ENCODE measurements at regions not wholly inside any gene's neighbourhood (a gene's known extent, or its start where the extent isn't known, plus 50 kb on each side); places are given as distances from the start of the nearest gene placed in this dataset.
A peak's percentile ranks its signal among the peaks of the same experiment; 100 is the strongest.

- H3K27ac ChIP-seq (ENCODE audit: low read depth, low read length) = no peak overlapping the region
- H3K4me1 ChIP-seq (ENCODE audit: insufficient read depth, low read length) = no peaks in the 10 kb centered on the region
- H3K9me3 ChIP-seq (ENCODE audit: low read length) = no peaks in the 10 kb centered on the region
- Mint-ChIP-seq H3K9me3 (no peaks in the 10 kb centered on the region), H3K27me3 (peaks cover 6 to 18% of the 10 kb centered on the region in 2 donors), H3K27ac (no peak overlapping the region), H3K4me3 (no peak overlapping the region), H3K36me3 (no peaks in the 10 kb centered on the region), H3K4me1 (no peaks in the 10 kb centered on the region)
- no peaks in the 10 kb centered on the region for H3K27me3 ChIP-seq (ENCODE audit: insufficient read depth, low read length, poor library complexity, severe bottlenecking)
- H3K36me3 ChIP-seq (ENCODE audit: insufficient read depth, low read length) = no peaks in the 10 kb centered on the region
- CTCF ChIA-PET = no interaction called here
- no peak overlapping the region for H3K4me3 ChIP-seq (ENCODE audit: low read length)
- DNase-seq = peak in 1 of 5 donors; percentile 23
- POLR2A ChIA-PET = no interaction called here
Measured at GRCh38 chr22:49100773-49101172, 726.9 kb downstream of the BRD1 start.

GRCh38 chr22:49100316-49100715 lies 727.4 kb downstream of the BRD1 start:
- Histone ChIP-seq H3K4me1 (ENCODE audit: insufficient read depth, low read length) (no peaks in the 10 kb centered on the region), H3K4me3 (ENCODE audit: low read length) (no peak overlapping the region), H3K27ac (ENCODE audit: low read depth, low read length) (no peak overlapping the region), H3K36me3 (ENCODE audit: insufficient read depth, low read length) (no peaks in the 10 kb centered on the region), H3K27me3 (ENCODE audit: insufficient read depth, low read length, poor library complexity, severe bottlenecking) (no peaks in the 10 kb centered on the region), H3K9me3 (ENCODE audit: low read length) (no peaks in the 10 kb centered on the region)
- ChIA-PET CTCF (no interaction called here), POLR2A (no interaction called here)
- no peaks in the 10 kb centered on the region for H3K36me3 Mint-ChIP-seq
- peak in 1 of 5 donors; percentile 11 for DNase-seq
- no peak overlapping the region for H3K27ac Mint-ChIP-seq
- no peak overlapping the region for H3K4me3 Mint-ChIP-seq
- no peaks in the 10 kb centered on the region for H3K4me1 Mint-ChIP-seq
- H3K9me3 Mint-ChIP-seq = no peaks in the 10 kb centered on the region
- H3K27me3 Mint-ChIP-seq = peaks cover 5 to 18% of the 10 kb centered on the region in 2 donors

- no peak overlapping the region for H3K4me3 Mint-ChIP-seq
- Histone ChIP-seq H3K4me3 (ENCODE audit: low read length) (no peak overlapping the region), H3K27ac (ENCODE audit: low read depth, low read length) (no peak overlapping the region), H3K27me3 (ENCODE audit: insufficient read depth, low read length, poor library complexity, severe bottlenecking) (no peaks in the 10 kb centered on the region), H3K9me3 (ENCODE audit: low read length) (no peaks in the 10 kb centered on the region), H3K4me1 (ENCODE audit: insufficient read depth, low read length) (no peaks in the 10 kb centered on the region), H3K36me3 (ENCODE audit: insufficient read depth, low read length) (no peaks in the 10 kb centered on the region)
- no peaks in the 10 kb centered on the region for H3K4me1 Mint-ChIP-seq
- ChIA-PET POLR2A (no interaction called here), CTCF (no interaction called here)
- DNase-seq = no peak
- no peak overlapping the region for H3K27ac Mint-ChIP-seq
- peaks cover 3 to 18% of the 10 kb centered on the region in 2 donors for H3K27me3 Mint-ChIP-seq
- no peaks in the 10 kb centered on the region for H3K36me3 Mint-ChIP-seq
- H3K9me3 Mint-ChIP-seq = no peaks in the 10 kb centered on the region
Measured at GRCh38 chr22:49099496-49100124, 728.1 kb downstream of the BRD1 start.

- Mint-ChIP-seq H3K4me3 (no peak overlapping the region), H3K9me3 (no peaks in the 10 kb centered on the region), H3K27me3 (peaks cover 3 to 18% of the 10 kb centered on the region in 2 donors), H3K4me1 (no peaks in the 10 kb centered on the region), H3K27ac (no peak overlapping the region), H3K36me3 (no peaks in the 10 kb centered on the region)
- POLR2A ChIA-PET = no interaction called here
- Histone ChIP-seq H3K36me3 (ENCODE audit: insufficient read depth, low read length) (no peaks in the 10 kb centered on the region), H3K9me3 (ENCODE audit: low read length) (no peaks in the 10 kb centered on the region), H3K4me3 (ENCODE audit: low read length) (no peak overlapping the region), H3K4me1 (ENCODE audit: insufficient read depth, low read length) (no peaks in the 10 kb centered on the region), H3K27me3 (ENCODE audit: insufficient read depth, low read length, poor library complexity, severe bottlenecking) (no peaks in the 10 kb centered on the region), H3K27ac (ENCODE audit: low read depth, low read length) (no peak overlapping the region)
- CTCF ChIA-PET = no interaction called here
- no peak for DNase-seq
Measured at GRCh38 chr22:49099089-49099488, 728.6 kb downstream of the BRD1 start.

- Mint-ChIP-seq H3K9me3 (no peaks in the 10 kb centered on the region), H3K4me3 (no peak overlapping the region), H3K27me3 (peaks cover 3 to 17% of the 10 kb centered on the region in 2 donors), H3K27ac (no peak overlapping the region), H3K4me1 (no peaks in the 10 kb centered on the region), H3K36me3 (no peaks in the 10 kb centered on the region)
- no peak for DNase-seq
- ChIA-PET CTCF (no interaction called here), POLR2A (no interaction called here)
- Histone ChIP-seq H3K27ac (ENCODE audit: low read depth, low read length) (no peak overlapping the region), H3K4me3 (ENCODE audit: low read length) (no peak overlapping the region), H3K4me1 (ENCODE audit: insufficient read depth, low read length) (no peaks in the 10 kb centered on the region), H3K27me3 (ENCODE audit: insufficient read depth, low read length, poor library complexity, severe bottlenecking) (no peaks in the 10 kb centered on the region), H3K9me3 (ENCODE audit: low read length) (no peaks in the 10 kb centered on the region), H3K36me3 (ENCODE audit: insufficient read depth, low read length) (no peaks in the 10 kb centered on the region)
Measured at GRCh38 chr22:49097966-49098365, 729.7 kb downstream of the BRD1 start.

GRCh38 chr22:49097171-49097925 lies 730.3 kb downstream of the BRD1 start:
- H3K9me3 Mint-ChIP-seq = no peaks in the 10 kb centered on the region
- H3K4me1 ChIP-seq (ENCODE audit: insufficient read depth, low read length) = no peaks in the 10 kb centered on the region
- no peaks in the 10 kb centered on the region for H3K4me1 Mint-ChIP-seq
- DNase-seq = no peak
- POLR2A ChIA-PET = no interaction called here
- H3K4me3 ChIP-seq (ENCODE audit: low read length) = no peak overlapping the region
- peaks cover 3 to 15% of the 10 kb centered on the region in 2 donors for H3K27me3 Mint-ChIP-seq
- H3K9me3 ChIP-seq (ENCODE audit: low read length) = no peaks in the 10 kb centered on the region
- H3K27ac Mint-ChIP-seq = no peak overlapping the region
- no peaks in the 10 kb centered on the region for H3K27me3 ChIP-seq (ENCODE audit: insufficient read depth, low read length, poor library complexity, severe bottlenecking)
- H3K4me3 Mint-ChIP-seq = no peak overlapping the region
- CTCF ChIA-PET = no interaction called here
- no peaks in the 10 kb centered on the region for H3K36me3 ChIP-seq (ENCODE audit: insufficient read depth, low read length)
- no peaks in the 10 kb centered on the region for H3K36me3 Mint-ChIP-seq
- no peak overlapping the region for H3K27ac ChIP-seq (ENCODE audit: low read depth, low read length)

- ChIA-PET CTCF (no interaction called here), POLR2A (no interaction called here)
- peaks cover 3 to 14% of the 10 kb centered on the region in 2 donors for H3K27me3 Mint-ChIP-seq
- H3K4me1 ChIP-seq (ENCODE audit: insufficient read depth, low read length) = no peaks in the 10 kb centered on the region
- H3K9me3 Mint-ChIP-seq = no peaks in the 10 kb centered on the region
- no peak overlapping the region for H3K4me3 ChIP-seq (ENCODE audit: low read length)
- no peak overlapping the region for H3K4me3 Mint-ChIP-seq
- no peaks in the 10 kb centered on the region for H3K36me3 Mint-ChIP-seq
- H3K27ac Mint-ChIP-seq = no peak overlapping the region
- H3K9me3 ChIP-seq (ENCODE audit: low read length) = no peaks in the 10 kb centered on the region
- H3K4me1 Mint-ChIP-seq = no peaks in the 10 kb centered on the region
- H3K36me3 ChIP-seq (ENCODE audit: insufficient read depth, low read length) = no peaks in the 10 kb centered on the region
- H3K27ac ChIP-seq (ENCODE audit: low read depth, low read length) = no peak overlapping the region
- no peak for DNase-seq
- no peaks in the 10 kb centered on the region for H3K27me3 ChIP-seq (ENCODE audit: insufficient read depth, low read length, poor library complexity, severe bottlenecking)
Measured at GRCh38 chr22:49096476-49096875, 731.2 kb downstream of the BRD1 start.

GRCh38 chr22:49095366-49095765 lies 732.3 kb downstream of the BRD1 start:
- ChIA-PET CTCF (no interaction called here), POLR2A (no interaction called here)
- Histone ChIP-seq H3K4me1 (ENCODE audit: insufficient read depth, low read length) (no peaks in the 10 kb centered on the region), H3K36me3 (ENCODE audit: insufficient read depth, low read length) (no peaks in the 10 kb centered on the region), H3K4me3 (ENCODE audit: low read length) (no peak overlapping the region), H3K27me3 (ENCODE audit: insufficient read depth, low read length, poor library complexity, severe bottlenecking) (no peaks in the 10 kb centered on the region), H3K9me3 (ENCODE audit: low read length) (no peaks in the 10 kb centered on the region), H3K27ac (ENCODE audit: low read depth, low read length) (no peak overlapping the region)
- Mint-ChIP-seq H3K27me3 (peaks cover 3 to 14% of the 10 kb centered on the region in 2 donors), H3K4me1 (no peaks in the 10 kb centered on the region), H3K9me3 (no peaks in the 10 kb centered on the region), H3K27ac (no peak overlapping the region), H3K4me3 (no peak overlapping the region), H3K36me3 (no peaks in the 10 kb centered on the region)
- DNase-seq = no peak

Data from CD8-positive, alpha-beta memory T cell (primary cell).